Upper lobe of left lung (tissue), 4 donors: ENCODE measurements at regions not wholly inside any gene's neighbourhood (a gene's known extent, or its start where the extent isn't known, plus 50 kb on each side); places are given as distances from the start of the nearest gene placed in this dataset.

Experiments used
- EP300 ChIP-seq, 4 donors: sonication (generic); formaldehyde crosslinking; IDR thresholded peaks; one replicate each; pipeline ENCODE4 v1.5.1; 2017; ENCODE audit warnings: antibody characterized with exemption in 4 of 4, control low read depth in 2 of 4
- POLR2A ChIP-seq, 4 donors: fragments of 450-650 bp; IDR thresholded peaks; one replicate each; pipeline ENCODE4 v1.5.1; 2016 to 2017; ENCODE audit warnings: antibody characterized with exemption in 4 of 4, mild to moderate bottlenecking in 2 of 4
- POLR2AphosphoS5 ChIP-seq, 2 donors: sonication (generic); formaldehyde crosslinking; IDR thresholded peaks; one replicate each; pipeline ENCODE4 v1.5.1; 2017; ENCODE audit warnings: antibody characterized with exemption in 2 of 2
- TF ChIP-seq, protein P1 (sequence below), 6 experiments: fragments of 450-650 bp in 4 of 6; fragments of 200-600 bp in 2 of 6; sonication (generic) in 2 of 6; IDR thresholded peaks; one replicate each; pipeline ENCODE4 v1.5.1; 2016 to 2019; ENCODE audit warnings: antibody characterized with exemption in 6 of 6

DNA sequence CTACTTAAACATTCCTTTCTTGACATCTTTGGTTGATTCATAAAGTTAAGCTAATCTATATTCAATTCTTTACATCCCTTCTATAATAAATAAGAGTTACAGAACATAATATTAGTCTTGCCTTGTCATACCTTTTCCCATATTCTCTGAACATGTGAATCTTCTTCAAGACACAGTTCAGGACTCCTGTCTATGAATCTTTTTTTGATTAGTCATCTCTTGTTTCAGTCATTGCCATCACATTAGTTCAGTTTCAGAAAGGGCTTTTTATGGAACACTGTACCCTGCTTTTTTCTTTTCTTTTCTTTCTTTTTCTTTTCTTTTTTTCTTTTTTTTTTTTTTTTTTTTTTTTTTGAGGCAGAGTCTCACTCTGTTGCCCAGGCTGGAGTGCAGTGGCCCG lies 181.2 kb downstream of the UBE2E3 start:
- TF ChIP-seq, protein P1, sequence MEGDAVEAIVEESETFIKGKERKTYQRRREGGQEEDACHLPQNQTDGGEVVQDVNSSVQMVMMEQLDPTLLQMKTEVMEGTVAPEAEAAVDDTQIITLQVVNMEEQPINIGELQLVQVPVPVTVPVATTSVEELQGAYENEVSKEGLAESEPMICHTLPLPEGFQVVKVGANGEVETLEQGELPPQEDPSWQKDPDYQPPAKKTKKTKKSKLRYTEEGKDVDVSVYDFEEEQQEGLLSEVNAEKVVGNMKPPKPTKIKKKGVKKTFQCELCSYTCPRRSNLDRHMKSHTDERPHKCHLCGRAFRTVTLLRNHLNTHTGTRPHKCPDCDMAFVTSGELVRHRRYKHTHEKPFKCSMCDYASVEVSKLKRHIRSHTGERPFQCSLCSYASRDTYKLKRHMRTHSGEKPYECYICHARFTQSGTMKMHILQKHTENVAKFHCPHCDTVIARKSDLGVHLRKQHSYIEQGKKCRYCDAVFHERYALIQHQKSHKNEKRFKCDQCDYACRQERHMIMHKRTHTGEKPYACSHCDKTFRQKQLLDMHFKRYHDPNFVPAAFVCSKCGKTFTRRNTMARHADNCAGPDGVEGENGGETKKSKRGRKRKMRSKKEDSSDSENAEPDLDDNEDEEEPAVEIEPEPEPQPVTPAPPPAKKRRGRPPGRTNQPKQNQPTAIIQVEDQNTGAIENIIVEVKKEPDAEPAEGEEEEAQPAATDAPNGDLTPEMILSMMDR (IDR thresholded peaks at IDR 0.05): no peak
- TF ChIP-seq POLR2A (IDR thresholded peaks at IDR 0.05): no peak
- no peak for TF ChIP-seq POLR2AphosphoS5 (IDR thresholded peaks at IDR 0.05)
- TF ChIP-seq EP300 (IDR thresholded peaks at IDR 0.05): no peak
